ENCODE measurements at regions not wholly inside any gene's neighbourhood (a gene's known extent, or its start where the extent isn't known, plus 50 kb on each side); places are given as distances from the start of the nearest gene placed in this dataset.

GRCh38 chr16:66128371-66128770 is 238.1 kb upstream of the CDH5 start:
- DNase-seq = no peak
- no peaks in the 10 kb centered on the region for H3K36me3 ChIP-seq (ENCODE audit: low read depth)
- H3K9me3 ChIP-seq = no peaks in the 10 kb centered on the region
- intact Hi-C loops (cut with DNase I, micrococcal nuclease) = no loop called here
- TF ChIP-seq, protein P1, sequence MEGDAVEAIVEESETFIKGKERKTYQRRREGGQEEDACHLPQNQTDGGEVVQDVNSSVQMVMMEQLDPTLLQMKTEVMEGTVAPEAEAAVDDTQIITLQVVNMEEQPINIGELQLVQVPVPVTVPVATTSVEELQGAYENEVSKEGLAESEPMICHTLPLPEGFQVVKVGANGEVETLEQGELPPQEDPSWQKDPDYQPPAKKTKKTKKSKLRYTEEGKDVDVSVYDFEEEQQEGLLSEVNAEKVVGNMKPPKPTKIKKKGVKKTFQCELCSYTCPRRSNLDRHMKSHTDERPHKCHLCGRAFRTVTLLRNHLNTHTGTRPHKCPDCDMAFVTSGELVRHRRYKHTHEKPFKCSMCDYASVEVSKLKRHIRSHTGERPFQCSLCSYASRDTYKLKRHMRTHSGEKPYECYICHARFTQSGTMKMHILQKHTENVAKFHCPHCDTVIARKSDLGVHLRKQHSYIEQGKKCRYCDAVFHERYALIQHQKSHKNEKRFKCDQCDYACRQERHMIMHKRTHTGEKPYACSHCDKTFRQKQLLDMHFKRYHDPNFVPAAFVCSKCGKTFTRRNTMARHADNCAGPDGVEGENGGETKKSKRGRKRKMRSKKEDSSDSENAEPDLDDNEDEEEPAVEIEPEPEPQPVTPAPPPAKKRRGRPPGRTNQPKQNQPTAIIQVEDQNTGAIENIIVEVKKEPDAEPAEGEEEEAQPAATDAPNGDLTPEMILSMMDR (IDR thresholded peaks at IDR 0.05) = no peak
- H3K4me1 ChIP-seq (ENCODE audit: low read depth) = no peaks in the 10 kb centered on the region
- no peak overlapping the region for H3K4me3 ChIP-seq
- ATAC-seq = no peak

DNA sequence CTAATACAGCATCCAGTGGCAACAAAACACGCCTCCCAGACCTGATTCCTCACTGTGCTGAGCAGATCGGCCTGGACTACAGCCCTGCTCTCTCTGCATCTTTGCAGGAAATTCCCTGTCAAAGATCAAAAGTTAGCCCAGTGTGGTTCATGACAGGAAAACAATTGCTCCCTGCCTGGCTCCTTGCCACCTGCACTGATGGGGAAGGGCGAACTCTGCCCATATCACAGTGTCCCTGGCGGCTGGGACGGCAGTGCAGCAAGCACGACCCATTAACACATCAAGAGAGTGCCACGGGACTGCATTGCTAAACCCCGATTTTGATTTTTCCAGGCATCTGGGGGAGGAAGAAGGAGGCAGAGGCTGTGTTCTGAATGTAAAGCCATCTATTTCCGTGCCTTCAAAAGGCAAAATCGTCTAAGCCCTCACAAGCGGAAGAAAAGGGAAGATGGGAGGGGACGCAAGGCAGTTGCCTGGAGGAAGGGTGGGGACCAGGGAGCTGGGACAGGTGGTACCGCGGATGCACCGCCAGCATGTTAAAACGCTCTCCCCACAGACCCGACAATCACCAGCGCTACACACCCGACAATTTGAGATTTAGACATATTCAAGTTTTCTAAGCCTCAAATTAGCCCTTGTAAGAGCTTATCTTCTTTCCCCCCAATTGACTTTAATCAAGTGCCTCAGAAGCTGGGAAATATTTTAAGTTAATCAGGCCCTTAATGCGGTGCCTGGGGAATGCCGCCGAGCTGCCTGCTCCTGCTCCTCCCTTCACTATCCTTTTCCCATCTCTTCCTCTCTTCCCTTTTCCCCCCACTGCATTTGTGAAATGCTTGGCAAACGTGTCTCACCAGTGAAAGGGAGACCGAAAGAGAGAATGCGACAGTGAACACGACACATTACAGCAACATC is 238.8 kb upstream of the CDH5 start:
- intact Hi-C loops (cut with DNase I, micrococcal nuclease) = no loop called here
- DNase-seq (no peak), ATAC-seq (no peak)
- Histone ChIP-seq H3K9me3 (no peaks in the 10 kb centered on the region), H3K4me1 (ENCODE audit: low read depth) (no peaks in the 10 kb centered on the region), H3K36me3 (ENCODE audit: low read depth) (no peaks in the 10 kb centered on the region), H3K4me3 (no peak overlapping the region)
- TF ChIP-seq, protein P1 (IDR thresholded peaks at IDR 0.05) = no peak

DNA sequence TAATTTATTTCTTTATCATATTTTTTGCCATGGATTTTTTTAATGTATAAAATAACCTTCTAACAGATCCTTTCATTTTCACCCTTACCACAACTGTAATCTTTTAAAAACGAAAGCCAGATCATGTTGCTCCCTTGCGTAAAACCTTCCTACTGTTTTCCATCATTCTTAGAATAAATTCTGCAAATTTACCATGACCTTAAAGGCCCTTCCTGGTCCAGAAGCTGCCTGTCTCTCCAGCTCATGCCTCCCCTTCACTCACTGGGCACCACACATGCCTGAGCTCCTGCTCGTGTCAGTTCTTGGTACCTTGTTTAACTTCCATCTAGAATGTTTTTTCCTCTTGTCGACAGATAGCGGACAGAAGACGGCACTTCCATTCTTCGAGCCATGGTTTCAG is 245.0 kb upstream of the CDH5 start:
- Histone ChIP-seq H3K36me3 (ENCODE audit: low read depth) (no peaks in the 10 kb centered on the region), H3K4me1 (ENCODE audit: low read depth) (no peaks in the 10 kb centered on the region), H3K4me3 (no peak overlapping the region), H3K9me3 (no peaks in the 10 kb centered on the region)
- intact Hi-C loops (cut with DNase I, micrococcal nuclease) = no loop called here
- ATAC-seq (no peak), DNase-seq (no peak)
- TF ChIP-seq, protein P1 (IDR thresholded peaks at IDR 0.05) = no peak

GRCh38 chr16:66120656-66121055 is 245.8 kb upstream of the CDH5 start:
- ATAC-seq (no peak), DNase-seq (no peak)
- intact Hi-C loops (cut with DNase I, micrococcal nuclease) = no loop called here
- Histone ChIP-seq H3K4me3 (no peak overlapping the region), H3K4me1 (ENCODE audit: low read depth) (no peaks in the 10 kb centered on the region), H3K36me3 (ENCODE audit: low read depth) (no peaks in the 10 kb centered on the region), H3K9me3 (no peaks in the 10 kb centered on the region)
- TF ChIP-seq, protein P1 (IDR thresholded peaks at IDR 0.05) = no peak

GRCh38 chr16:66116163-66117002 is 250.1 kb upstream of the CDH5 start:
- DNase-seq (no peak), ATAC-seq (no peak)
- Histone ChIP-seq H3K9me3 (no peaks in the 10 kb centered on the region), H3K4me3 (no peak overlapping the region), H3K4me1 (ENCODE audit: low read depth) (no peaks in the 10 kb centered on the region), H3K36me3 (ENCODE audit: low read depth) (no peaks in the 10 kb centered on the region)
- intact Hi-C loops (cut with DNase I, micrococcal nuclease) = no loop called here
- TF ChIP-seq, protein P1 (IDR thresholded peaks at IDR 0.05) = no peak
